Lower leg skin (tissue), 3 donors: ENCODE measurements at regions not wholly inside any gene's neighbourhood (a gene's known extent, or its start where the extent isn't known, plus 50 kb on each side); places are given as distances from the start of the nearest gene placed in this dataset.

Experiments used
- CTCF ChIP-seq, 3 donors: fragments of 450-650 bp; IDR thresholded peaks; one replicate each; pipeline ENCODE4 v1.5.1; 2016; ENCODE audit warnings: antibody characterized with exemption in 3 of 3, mild to moderate bottlenecking in 3 of 3, moderate library complexity in 2 of 3
- POLR2A ChIP-seq, 2 donors: fragments of 450-650 bp; IDR thresholded peaks; one replicate each; pipeline ENCODE4 v1.6.1; 2016 to 2017; ENCODE audit warnings: antibody characterized with exemption in 2 of 2, mild to moderate bottlenecking in 1 of 2, moderate library complexity in 1 of 2

- no peak for TF ChIP-seq CTCF (IDR thresholded peaks at IDR 0.05)
- TF ChIP-seq POLR2A (IDR thresholded peaks at IDR 0.05): no peak
Measured at GRCh38 chr14:97995038-97995437, 1197.9 kb downstream of the VRK1 start.
